Neuronal stem cell (in vitro differentiated cells): ENCODE measurements at regions not wholly inside any gene's neighbourhood (a gene's known extent, or its start where the extent isn't known, plus 50 kb on each side); places are given as distances from the start of the nearest gene placed in this dataset.

Experiments
- DNase-seq: peaks from one replicate; pipeline ENCODE4 v3.0.0-alpha.2; 2013; ENCODE audit warnings: low spot score
- H2AFZ ChIP-seq: one replicate; pipeline ENCODE4 v1.6.1; 2013; ENCODE audit warnings: mild to moderate bottlenecking, low read length, inconsistent platforms
- H2AK5ac ChIP-seq: 2 replicates; pipeline ENCODE4 v1.6.1; 2013; ENCODE audit warnings: low read depth, mild to moderate bottlenecking, inconsistent platforms, low read length, moderate library complexity, mixed read lengths
- H2BK120ac ChIP-seq: 2 replicates; pipeline ENCODE4 v1.6.1; 2013; ENCODE audit warnings: low read depth, mild to moderate bottlenecking, inconsistent platforms, low read length, moderate library complexity, mixed read lengths
- H2BK12ac ChIP-seq: one replicate; pipeline ENCODE4 v1.6.1; 2013; ENCODE audit warnings: low read length, inconsistent platforms
- H2BK15ac ChIP-seq: 2 replicates; pipeline ENCODE4 v1.6.1; 2013; ENCODE audit warnings: mild to moderate bottlenecking, low read length, inconsistent platforms, mixed read lengths
- H2BK5ac ChIP-seq: one replicate; pipeline ENCODE4 v1.6.1; 2013; ENCODE audit warnings: inconsistent platforms, mild to moderate bottlenecking, low read length, moderate library complexity
- H3K14ac ChIP-seq: one replicate; pipeline ENCODE4 v1.6.1; 2013; ENCODE audit warnings: low read length, inconsistent platforms
- H3K18ac ChIP-seq: 2 replicates; pipeline ENCODE4 v1.6.1; 2013; ENCODE audit warnings: low read length, inconsistent platforms
- H3K23ac ChIP-seq: 2 replicates; pipeline ENCODE4 v1.6.1; 2013; ENCODE audit warnings: low read depth, mild to moderate bottlenecking, mixed read lengths, low read length, inconsistent platforms; ENCODE audit not compliant: poor library complexity
- H3K27ac ChIP-seq: replicated peaks from 3 replicates; pipeline ENCODE4 v1.5.1; 2013; ENCODE audit warnings: low read length, inconsistent platforms
- H3K27me3 ChIP-seq, 3 experiments: 2 replicates each; pipeline ENCODE4 v1.6.1; 2013; ENCODE audit warnings: low read length in 3 of 3, mild to moderate bottlenecking in 2 of 3, inconsistent platforms in 1 of 3, low read depth in 1 of 3, mixed read lengths in 1 of 3, moderate library complexity in 1 of 3; ENCODE audit not compliant: control insufficient read depth in 3 of 3, insufficient read depth in 3 of 3
- H3K36me3 ChIP-seq, 2 donors: replicated peaks in 1 of 2; 2 replicates each; pipeline ENCODE4 v1.6.1; 2013; ENCODE audit warnings: low read length in 2 of 2; ENCODE audit not compliant: control insufficient read depth in 2 of 2, insufficient read depth in 2 of 2
- H3K4ac ChIP-seq: 2 replicates; pipeline ENCODE4 v1.6.1; 2013; ENCODE audit warnings: inconsistent platforms, mild to moderate bottlenecking, low read length, moderate library complexity
- H3K4me1 ChIP-seq, 2 donors: 1 replicate in 1 of 2; 2 replicates in 1 of 2; pipeline ENCODE4 v1.6.1; 2013; ENCODE audit warnings: low read length in 2 of 2, low read depth in 1 of 2; ENCODE audit not compliant: control insufficient read depth in 2 of 2, insufficient read depth in 1 of 2
- H3K4me2 ChIP-seq: one replicate; pipeline ENCODE4 v1.6.1; 2013; ENCODE audit warnings: mild to moderate bottlenecking, low read length, inconsistent platforms; ENCODE audit not compliant: insufficient read depth, poor library complexity, severe bottlenecking
- H3K4me3 ChIP-seq, 2 donors: 2 replicates each; pipeline ENCODE4 v1.5.1; 2013; ENCODE audit warnings: low read length in 2 of 2, mild to moderate bottlenecking in 2 of 2, inconsistent platforms in 1 of 2, moderate library complexity in 1 of 2
- H3K79me1 ChIP-seq: one replicate; pipeline ENCODE4 v1.6.1; 2013; ENCODE audit warnings: low read depth, mild to moderate bottlenecking, inconsistent platforms, low read length, moderate library complexity
- H3K9ac ChIP-seq: one replicate; pipeline ENCODE4 v1.6.1; 2013; ENCODE audit warnings: mild to moderate bottlenecking, low read depth, low read length, inconsistent platforms; ENCODE audit not compliant: poor library complexity
- H3K9me3 ChIP-seq, 2 donors: replicated peaks in 1 of 2; 2 replicates each; pipeline versions ENCODE3 to v1.6.1; 2013; ENCODE audit warnings: low read length in 2 of 2, mild to moderate bottlenecking in 2 of 2, inconsistent platforms in 1 of 2, low read depth in 1 of 2, mixed read lengths in 1 of 2, moderate library complexity in 1 of 2; ENCODE audit not compliant: control insufficient read depth in 2 of 2, insufficient read depth in 1 of 2
- H4K8ac ChIP-seq: one replicate; pipeline ENCODE4 v1.6.1; 2013; ENCODE audit warnings: low read depth, mild to moderate bottlenecking, inconsistent platforms, low read length, moderate library complexity
- H4K91ac ChIP-seq: one replicate; pipeline ENCODE4 v1.6.1; 2013; ENCODE audit warnings: low read length, low read depth, mild to moderate bottlenecking, inconsistent platforms; ENCODE audit not compliant: poor library complexity
- WGBS, 2 donors: extraction: QIAGEN DNeasy Blood & Tissue Kit; methylation state at CpG; one replicate each; pipeline ENCODE4 v1.1.7; 2013; ENCODE audit warnings: missing lambda C conversion rate in 2 of 2, mixed read lengths in 1 of 2; ENCODE audit not compliant: insufficient read length in 2 of 2, insufficient replicate concordance in 1 of 2; ENCODE audit errors: extremely low coverage in 2 of 2; 5-methylcytosine and 5-hydroxymethylcytosine counted together

- Histone ChIP-seq H3K27me3 (no peaks in the 10 kb centered on the region), H3K79me1 (no peaks in the 10 kb centered on the region), H3K23ac (no peak overlapping the region), H4K8ac (no peak overlapping the region), H3K27ac (no peak overlapping the region), H2BK12ac (no peak overlapping the region), H4K91ac (no peak overlapping the region), H3K14ac (no peak overlapping the region), H3K18ac (no peak overlapping the region), H3K4ac (no peak overlapping the region), H3K4me3 (no peak overlapping the region), H2AFZ (no peak overlapping the region), H2BK5ac (no peak overlapping the region), H3K9ac (no peak overlapping the region), H2AK5ac (no peak overlapping the region), H2BK120ac (no peak overlapping the region), H3K4me1 (no peaks in the 10 kb centered on the region), H3K4me2 (no peak overlapping the region), H3K36me3 (no peaks in the 10 kb centered on the region), H2BK15ac (no peak overlapping the region), H3K9me3 (no peaks in the 10 kb centered on the region)
- no CpG with 5 or more reads among the region's 2 CpGs for WGBS, 2 donors
- DNase-seq: no peak
Measured at GRCh38 chr11:38411149-38411548, 1813.1 kb upstream of the RAG2 start.

DNA sequence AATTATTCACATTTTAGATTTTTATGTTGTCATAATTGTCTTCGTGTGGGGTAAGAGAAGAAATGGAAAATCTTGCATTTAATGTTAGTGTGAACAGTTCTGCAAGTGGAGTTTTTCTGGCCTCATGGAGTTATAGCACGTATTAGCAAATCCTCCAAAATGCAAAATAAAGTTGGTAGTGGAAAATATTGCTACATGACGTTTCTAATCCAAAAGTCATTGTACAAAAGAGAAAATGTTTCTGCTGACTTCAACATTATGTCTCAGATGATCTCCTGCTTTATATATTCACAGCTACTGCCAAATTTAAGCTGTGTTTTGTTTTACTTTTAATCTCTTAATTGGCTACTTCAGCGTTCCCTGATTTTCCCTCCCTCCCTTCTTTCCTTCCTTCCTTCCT is 1804.0 kb upstream of the RAG2 start:
- Histone ChIP-seq H2AK5ac (no peak overlapping the region), H3K4me3 (no peak overlapping the region), H4K8ac (no peak overlapping the region), H4K91ac (no peak overlapping the region), H3K27me3 (no peaks in the 10 kb centered on the region), H3K4me1 (no peaks in the 10 kb centered on the region), H3K23ac (no peak overlapping the region), H3K14ac (no peak overlapping the region), H3K36me3 (no peaks in the 10 kb centered on the region), H3K27ac (no peak overlapping the region), H3K4me2 (no peak overlapping the region), H3K18ac (no peak overlapping the region), H3K79me1 (no peaks in the 10 kb centered on the region), H2BK5ac (no peak overlapping the region), H2BK15ac (no peak overlapping the region), H2AFZ (no peak overlapping the region), H3K9ac (no peak overlapping the region), H3K9me3 (no peaks in the 10 kb centered on the region), H2BK120ac (no peak overlapping the region), H3K4ac (no peak overlapping the region), H2BK12ac (no peak overlapping the region)
- DNase-seq: no peak
- WGBS, 2 donors: no CpG with 5 or more reads among the region's 4 CpGs

DNA sequence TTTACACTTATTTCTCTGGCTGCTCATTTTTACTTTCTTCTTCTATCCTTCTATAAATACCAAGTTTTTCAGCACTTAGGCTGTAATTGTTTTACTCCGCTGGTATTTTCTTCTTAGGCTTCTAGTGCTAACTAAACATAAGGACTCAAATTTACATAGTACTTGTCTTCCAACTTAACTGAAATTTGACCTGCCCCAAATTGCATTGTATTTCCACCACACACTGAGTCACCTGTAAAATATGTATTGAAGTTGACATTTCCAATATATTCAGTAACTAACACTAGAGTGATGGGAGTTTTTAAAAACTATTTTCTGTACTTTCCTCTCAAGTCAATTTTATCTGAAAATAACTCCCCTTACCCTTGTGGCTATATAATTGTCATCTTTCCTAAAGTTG is 1794.1 kb upstream of the RAG2 start:
- no peak overlapping the region for H3K4me2 ChIP-seq
- H3K27ac ChIP-seq: no peak overlapping the region
- no peak overlapping the region for H3K4me3 ChIP-seq
- H3K36me3 ChIP-seq: no peaks in the 10 kb centered on the region
- H2BK120ac ChIP-seq: no peak overlapping the region
- no peak overlapping the region for H4K8ac ChIP-seq
- H2BK5ac ChIP-seq: no peak overlapping the region
- no peaks in the 10 kb centered on the region for H3K9me3 ChIP-seq
- DNase-seq: no peak
- H4K91ac ChIP-seq: no peak overlapping the region
- no peak overlapping the region for H3K14ac ChIP-seq
- no peak overlapping the region for H2AK5ac ChIP-seq
- H3K79me1 ChIP-seq: no peaks in the 10 kb centered on the region
- no peak overlapping the region for H2BK12ac ChIP-seq
- H2BK15ac ChIP-seq: no peak overlapping the region
- no peaks in the 10 kb centered on the region for H3K27me3 ChIP-seq
- H3K18ac ChIP-seq: no peak overlapping the region
- H3K23ac ChIP-seq: no peak overlapping the region
- WGBS, 2 donors: no CpG with 5 or more reads among the region's 1 CpG
- H3K4ac ChIP-seq: no peak overlapping the region
- no peak overlapping the region for H2AFZ ChIP-seq
- H3K9ac ChIP-seq: no peak overlapping the region
- H3K4me1 ChIP-seq: no peaks in the 10 kb centered on the region

GRCh38 chr11:38384568-38384967 is 1786.5 kb upstream of the RAG2 start:
- Histone ChIP-seq H3K23ac (no peak overlapping the region), H3K4me3 (no peak overlapping the region), H2AK5ac (no peak overlapping the region), H3K36me3 (no peaks in the 10 kb centered on the region), H4K91ac (no peak overlapping the region), H3K18ac (no peak overlapping the region), H3K27me3 (no peaks in the 10 kb centered on the region), H3K4me1 (no peaks in the 10 kb centered on the region), H3K4ac (no peak overlapping the region), H2BK120ac (no peak overlapping the region), H3K9ac (no peak overlapping the region), H3K4me2 (no peak overlapping the region), H4K8ac (no peak overlapping the region), H2BK12ac (no peak overlapping the region), H3K27ac (no peak overlapping the region), H2AFZ (no peak overlapping the region), H3K14ac (no peak overlapping the region), H2BK5ac (no peak overlapping the region), H3K9me3 (no peaks in the 10 kb centered on the region), H2BK15ac (no peak overlapping the region), H3K79me1 (no peaks in the 10 kb centered on the region)
- no CpG with 5 or more reads among the region's 4 CpGs for WGBS, 2 donors
- no peak for DNase-seq
